Smooth muscle cell (in vitro differentiated cells): ENCODE measurements at regions not wholly inside any gene's neighbourhood (a gene's known extent, or its start where the extent isn't known, plus 50 kb on each side); places are given as distances from the start of the nearest gene placed in this dataset.

Source experiments
- DNase-seq: peaks from one replicate; lab custom pipeline; 2025; ENCODE audit not compliant: unreplicated experiment; lab: John Stamatoyannopoulos, UW
- H2AFZ ChIP-seq: fragments of 200-600 bp; sonication (generic); 2 replicates; pipeline ENCODE4 v1.6.0; 2016; ENCODE audit warnings: antibody characterized with exemption, low read depth, mild to moderate bottlenecking
- H3F3A ChIP-seq: fragments of 200-600 bp; sonication (generic); 2 replicates; pipeline ENCODE4 v1.6.0; 2017; ENCODE audit warnings: antibody characterized with exemption, low read depth
- H3K27ac ChIP-seq: fragments of 200-600 bp; sonication (generic); 2 replicates; pipeline ENCODE4 v1.5.1; 2016; ENCODE audit warnings: low read depth, mild to moderate bottlenecking
- H3K27me3 ChIP-seq: fragments of 200-600 bp; sonication (generic); 2 replicates; pipeline ENCODE4 v1.6.1; 2016; ENCODE audit warnings: low read depth, mild to moderate bottlenecking
- H3K36me3 ChIP-seq: fragments of 200-600 bp; sonication (generic); 2 replicates; pipeline ENCODE4 v1.5.1; 2016; ENCODE audit warnings: low read depth
- H3K4me1 ChIP-seq: fragments of 200-600 bp; sonication (generic); 2 replicates; pipeline ENCODE4 v1.5.1; 2016; ENCODE audit warnings: low read depth
- H3K4me2 ChIP-seq: fragments of 200-600 bp; sonication (generic); 2 replicates; pipeline ENCODE4 v1.6.0; 2016; ENCODE audit warnings: mild to moderate bottlenecking
- H3K4me3 ChIP-seq: fragments of 200-600 bp; sonication (generic); 2 replicates; pipeline ENCODE4 v1.5.1; 2016; ENCODE audit warnings: mild to moderate bottlenecking
- H3K79me2 ChIP-seq: fragments of 200-600 bp; sonication (generic); 2 replicates; pipeline ENCODE4 v1.6.0; 2016; ENCODE audit warnings: low read depth, mild to moderate bottlenecking
- H3K9ac ChIP-seq: fragments of 200-600 bp; sonication (generic); 2 replicates; pipeline ENCODE4 v1.6.0; 2016; ENCODE audit warnings: low read depth
- H3K9me3 ChIP-seq: fragments of 200-600 bp; sonication (generic); replicated peaks from 2 replicates; pipeline ENCODE4 v1.5.1; 2016; ENCODE audit warnings: low read depth
- H4K20me1 ChIP-seq: fragments of 200-600 bp; sonication (generic); 2 replicates; pipeline ENCODE4 v1.6.0; 2016; ENCODE audit warnings: low read depth
- CTCF ChIP-seq: fragments of 200-600 bp; sonication (generic); IDR thresholded peaks from 2 replicates; pipeline ENCODE4 v1.5.1; 2017; ENCODE audit warnings: borderline replicate concordance, mild to moderate bottlenecking, antibody characterized with exemption; ENCODE audit not compliant: insufficient read depth, poor library complexity, severe bottlenecking
- WGBS: methylation state at CpG from one replicate; pipeline ENCODE4 v1.1.7; 2016; ENCODE audit warnings: low lambda C conversion rate; 5-methylcytosine and 5-hydroxymethylcytosine counted together

GRCh38 chr10:61050120-61050745, 106.2 kb upstream of the RHOBTB1 start:
- WGBS: 91% methylated on average over 5 of the region's 5 CpGs
- no peaks in the 10 kb centered on the region for H3K4me1 ChIP-seq
- H3K36me3 ChIP-seq: no peaks in the 10 kb centered on the region
- H3K4me3 ChIP-seq: no peak overlapping the region
- no peak overlapping the region for H3K4me2 ChIP-seq
- H3K27me3 ChIP-seq: no peaks in the 10 kb centered on the region
- no peak for DNase-seq
- H3F3A ChIP-seq: no peaks in the 10 kb centered on the region
- no peak overlapping the region for H3K27ac ChIP-seq
- no peak overlapping the region for H2AFZ ChIP-seq
- H4K20me1 ChIP-seq: no peaks in the 10 kb centered on the region
- H3K9me3 ChIP-seq: no peaks in the 10 kb centered on the region
- no peak overlapping the region for H3K9ac ChIP-seq
- no peaks in the 10 kb centered on the region for H3K79me2 ChIP-seq
- no peak for TF ChIP-seq CTCF

- Histone ChIP-seq H3K27me3 (no peaks in the 10 kb centered on the region), H3K79me2 (no peaks in the 10 kb centered on the region), H3K4me3 (no peak overlapping the region), H2AFZ (no peak overlapping the region), H3K4me1 (no peaks in the 10 kb centered on the region), H3F3A (no peaks in the 10 kb centered on the region), H4K20me1 (no peaks in the 10 kb centered on the region), H3K9me3 (no peaks in the 10 kb centered on the region), H3K36me3 (no peaks in the 10 kb centered on the region), H3K9ac (no peak overlapping the region), H3K4me2 (no peak overlapping the region), H3K27ac (no peak overlapping the region)
- no peak for TF ChIP-seq CTCF
- no peak for DNase-seq
- 89% methylated on average over 2 of the region's 2 CpGs for WGBS
Observed at GRCh38 chr10:61049386-61049785, 105.4 kb upstream of the RHOBTB1 start.

- Histone ChIP-seq H3K27me3 (no peaks in the 10 kb centered on the region), H3K4me2 (no peak overlapping the region), H3K4me1 (no peaks in the 10 kb centered on the region), H3K36me3 (no peaks in the 10 kb centered on the region), H3K27ac (no peak overlapping the region), H3K9me3 (no peaks in the 10 kb centered on the region), H3K79me2 (no peaks in the 10 kb centered on the region), H3K4me3 (no peak overlapping the region), H3K9ac (no peak overlapping the region), H4K20me1 (no peaks in the 10 kb centered on the region), H2AFZ (no peak overlapping the region), H3F3A (no peaks in the 10 kb centered on the region)
- no peak for DNase-seq
- WGBS: 84% methylated on average over 8 of the region's 8 CpGs
- TF ChIP-seq CTCF: no peak
Observed at GRCh38 chr10:61047788-61048560, 104.0 kb upstream of the RHOBTB1 start.
